ENCODE measurements at regions not wholly inside any gene's neighbourhood (a gene's known extent, or its start where the extent isn't known, plus 50 kb on each side); places are given as distances from the start of the nearest gene placed in this dataset.
A peak's percentile ranks its signal among the peaks of the same experiment; 100 is the strongest.

DNA sequence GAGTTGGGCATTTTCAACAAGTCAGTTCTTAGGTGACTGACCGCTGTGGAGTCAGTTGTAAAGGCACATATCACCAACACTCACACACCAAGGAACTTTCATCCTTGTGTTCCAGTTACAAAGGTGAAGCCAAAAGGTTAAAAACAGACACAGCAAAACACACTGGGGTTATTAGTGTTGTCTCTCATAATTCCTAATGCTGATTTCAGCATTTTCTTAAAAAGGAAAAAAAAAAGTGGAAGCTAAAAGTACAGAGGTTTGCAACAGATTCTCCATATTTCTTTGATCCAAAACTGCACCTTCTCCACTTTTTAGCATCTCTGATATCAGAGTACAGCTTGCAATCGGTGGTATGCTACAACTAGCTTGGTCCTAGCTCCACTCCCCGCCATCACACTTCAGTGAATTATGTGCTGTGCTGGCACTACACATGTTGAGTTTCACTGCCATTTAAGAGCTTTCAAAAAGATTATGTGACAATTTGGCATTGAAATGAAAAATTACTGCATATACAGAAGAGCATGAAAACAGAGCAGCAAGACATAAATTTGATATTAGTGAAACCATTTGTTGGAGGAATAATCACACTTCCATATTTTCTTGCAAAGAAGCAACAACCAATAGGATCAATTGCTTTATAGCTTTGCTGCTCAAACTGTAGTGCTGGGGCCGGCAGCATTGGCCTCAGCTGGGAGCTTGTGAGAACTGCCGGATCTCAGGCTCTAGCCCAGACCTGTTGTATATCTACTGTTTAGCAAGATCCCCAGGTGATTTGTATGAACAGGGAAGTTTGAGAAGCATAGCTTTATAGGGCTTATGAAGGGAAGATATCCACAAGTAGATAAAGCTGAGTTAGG lies 62.3 kb upstream of the DAPL1 start:
- DNase-seq: no peak

DNA sequence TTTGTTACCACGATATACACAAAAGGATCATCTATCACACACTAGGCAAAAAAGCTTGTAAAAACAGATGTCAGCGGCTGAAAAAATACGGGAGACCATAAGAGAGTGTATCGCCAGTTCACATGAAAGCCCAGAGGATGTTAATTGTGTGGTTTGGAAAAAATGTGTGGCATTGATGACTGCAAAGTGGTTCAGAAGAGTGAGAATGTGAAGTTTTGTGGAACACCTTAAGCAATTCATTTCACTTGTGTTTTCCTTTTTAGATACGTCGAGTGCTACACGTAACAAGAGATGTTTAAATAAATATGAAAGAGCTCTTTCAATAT lies 61.7 kb upstream of the DAPL1 start:
- no peak for DNase-seq

DNA sequence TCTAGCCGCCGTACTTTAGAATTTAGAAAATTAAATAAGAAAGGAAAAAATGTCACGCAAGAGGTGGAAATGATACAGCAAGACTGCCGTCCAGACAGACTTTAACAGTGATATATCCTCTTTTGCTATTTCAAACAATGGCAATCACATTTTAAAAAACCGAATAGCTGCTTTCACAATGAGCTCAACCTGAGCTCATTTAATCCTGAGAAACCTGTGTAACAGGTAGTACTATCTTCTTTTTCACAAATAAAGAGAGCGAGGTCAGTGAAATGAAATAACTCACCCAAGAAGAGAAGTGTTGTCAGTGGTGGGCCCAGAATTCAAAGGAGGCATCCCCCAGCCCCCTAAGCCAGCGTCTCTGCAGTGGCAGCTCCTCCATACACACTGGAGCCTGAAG lies 60.7 kb upstream of the DAPL1 start:
- DNase-seq: no peak

DNA sequence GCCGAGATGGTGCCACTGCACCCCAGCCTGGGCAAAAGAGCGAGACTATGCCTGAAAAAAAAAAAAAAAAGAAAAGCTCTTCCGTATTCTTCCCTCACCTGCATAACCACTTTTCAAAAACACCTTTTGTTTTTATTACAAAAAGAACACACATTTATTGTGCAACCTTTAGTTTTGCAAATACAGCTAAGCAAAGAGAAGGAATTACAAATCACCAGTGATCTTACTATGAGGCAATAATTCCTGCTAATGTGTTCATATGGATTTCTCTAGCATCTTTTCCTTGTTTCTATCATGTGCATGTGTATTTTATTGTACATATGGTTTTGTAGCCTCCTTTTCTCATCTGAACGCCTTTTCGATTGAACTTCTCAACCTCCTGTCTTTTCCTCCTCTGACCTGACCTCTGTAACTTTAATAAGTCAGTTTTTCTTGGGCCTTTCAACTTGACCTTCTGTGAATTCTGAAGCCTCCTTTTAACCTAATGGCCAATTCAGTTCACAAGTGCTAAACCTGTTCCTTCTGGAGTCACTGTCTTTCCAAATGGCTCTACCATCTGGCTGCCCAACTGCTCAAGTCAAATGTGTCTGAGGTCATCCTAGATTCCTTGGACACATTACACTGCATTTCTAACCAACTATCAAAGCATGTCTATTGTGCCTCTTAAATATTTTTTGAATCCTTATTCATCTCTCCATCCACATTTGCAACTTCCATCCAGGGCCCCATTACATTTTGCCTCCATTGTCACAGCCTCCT lies 59.1 kb upstream of the DAPL1 start:
- no peak for DNase-seq

DNA sequence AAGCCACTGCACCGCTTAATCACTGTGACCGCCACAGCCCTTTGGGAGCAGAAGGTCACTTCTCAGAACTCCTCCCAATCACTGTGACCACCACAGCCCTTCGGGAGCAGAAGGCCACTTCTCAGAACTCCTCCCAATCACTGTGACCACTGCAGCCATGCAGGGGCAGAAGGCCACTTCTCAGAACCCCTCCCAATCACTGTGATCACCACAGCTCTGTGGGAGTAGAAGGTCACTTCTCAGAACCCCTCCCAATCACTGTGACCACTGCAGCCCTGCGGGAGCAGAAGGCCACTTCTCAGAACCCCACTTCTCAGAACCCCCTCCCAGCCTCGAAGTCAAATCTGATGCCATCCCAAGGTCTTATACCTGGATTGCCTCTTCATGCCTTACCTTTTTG lies 56.8 kb upstream of the DAPL1 start:
- no peak for DNase-seq

DNA sequence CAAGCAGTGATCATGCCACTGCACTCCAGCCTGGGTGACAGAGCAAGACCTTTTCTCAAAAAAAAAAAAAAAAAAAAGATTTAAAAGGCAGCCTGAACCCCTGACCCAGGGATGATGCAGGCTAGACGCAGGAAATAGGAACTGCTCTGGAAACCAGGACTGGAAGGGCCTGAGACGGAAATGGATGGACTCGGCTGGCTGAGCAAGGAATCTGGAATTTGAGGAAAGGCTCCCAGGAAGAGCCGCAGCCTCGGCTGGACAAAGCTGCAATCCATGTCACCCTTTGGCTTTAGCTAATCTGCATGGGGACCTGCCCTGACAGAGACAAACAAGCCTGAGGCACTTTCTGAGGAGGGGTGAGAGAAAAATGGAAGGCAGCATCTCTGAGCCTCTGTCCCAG lies 55.0 kb upstream of the DAPL1 start:
- no peak for DNase-seq

DNA sequence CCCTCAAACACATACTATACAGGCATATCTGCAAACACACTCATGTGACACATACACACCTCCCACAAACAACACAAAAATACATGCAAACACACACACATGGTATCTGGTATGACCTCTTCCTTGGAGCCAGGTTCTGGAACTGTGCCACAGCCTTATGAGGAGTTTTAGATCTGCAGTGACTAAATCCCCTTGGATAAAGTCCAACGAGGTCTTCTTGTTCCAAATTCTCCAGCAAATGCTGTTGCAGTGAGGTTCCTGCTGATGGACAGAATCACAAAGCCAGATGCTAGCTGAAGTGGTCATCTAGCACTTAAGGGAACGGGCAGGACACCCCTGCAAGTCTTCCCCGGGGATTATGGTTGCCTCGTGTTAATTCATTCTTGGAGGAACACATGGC lies 54.5 kb upstream of the DAPL1 start:
- no peak for DNase-seq

DNA sequence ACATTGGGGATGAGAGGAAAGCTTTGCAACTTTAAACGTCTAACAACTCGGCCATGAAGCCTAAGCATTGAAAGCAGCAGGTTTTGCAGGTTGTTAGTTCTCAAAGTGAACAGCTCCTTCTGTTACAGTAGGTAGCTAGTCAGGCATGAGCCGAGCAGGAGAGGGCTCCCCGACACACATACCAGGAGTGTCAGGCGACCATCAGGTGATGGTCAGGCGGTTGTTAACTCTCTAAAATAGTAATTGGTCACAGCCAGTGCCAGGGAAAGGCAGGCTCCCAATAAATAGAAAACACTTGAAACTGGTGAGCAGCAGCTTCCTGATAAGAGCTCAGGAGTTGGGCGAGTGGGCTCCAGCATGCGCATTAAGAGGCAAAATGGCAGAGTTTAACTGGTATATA lies 53.5 kb upstream of the DAPL1 start:
- no peak for DNase-seq

DNA sequence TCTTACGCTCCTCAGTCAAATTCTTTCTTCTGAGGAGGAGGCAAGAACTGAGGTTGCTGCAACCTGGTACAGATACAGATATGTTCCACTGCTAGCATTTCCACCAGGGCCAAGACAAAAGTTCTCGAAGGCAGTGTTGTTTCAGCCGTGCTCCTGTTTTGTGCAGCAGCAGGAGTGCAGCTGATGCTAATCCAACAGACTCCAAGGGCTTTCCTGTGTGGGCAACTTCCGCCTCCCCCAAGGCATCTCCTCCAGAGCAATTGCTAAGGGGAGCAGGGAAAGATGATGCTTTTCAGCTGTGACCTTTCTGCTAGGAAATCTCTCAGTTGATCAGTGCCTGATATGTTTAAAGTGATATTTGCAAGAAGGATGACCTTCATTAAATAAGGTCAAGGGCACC lies 52.6 kb upstream of the DAPL1 start:
- no peak for DNase-seq

DNA sequence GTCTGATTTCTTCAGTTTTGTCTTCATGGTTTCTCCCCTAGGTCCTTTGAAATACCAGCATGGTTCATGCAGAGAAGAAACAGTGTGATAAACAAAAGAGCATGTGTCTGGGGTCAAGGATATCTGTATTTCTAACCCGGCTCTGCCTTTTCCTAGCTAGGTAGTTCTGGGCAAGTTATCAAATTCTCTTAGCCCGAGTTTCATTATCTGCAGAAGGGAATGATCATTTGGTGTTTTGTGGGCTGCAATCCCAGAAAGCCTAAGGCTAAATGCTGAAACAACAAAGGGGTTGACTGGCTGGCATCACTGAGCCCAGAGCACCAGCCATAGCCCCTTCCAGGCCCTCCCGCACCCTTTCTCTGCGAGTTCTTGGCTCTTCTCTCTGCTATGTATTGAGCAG lies 51.7 kb upstream of the DAPL1 start:
- no peak for DNase-seq

DNA sequence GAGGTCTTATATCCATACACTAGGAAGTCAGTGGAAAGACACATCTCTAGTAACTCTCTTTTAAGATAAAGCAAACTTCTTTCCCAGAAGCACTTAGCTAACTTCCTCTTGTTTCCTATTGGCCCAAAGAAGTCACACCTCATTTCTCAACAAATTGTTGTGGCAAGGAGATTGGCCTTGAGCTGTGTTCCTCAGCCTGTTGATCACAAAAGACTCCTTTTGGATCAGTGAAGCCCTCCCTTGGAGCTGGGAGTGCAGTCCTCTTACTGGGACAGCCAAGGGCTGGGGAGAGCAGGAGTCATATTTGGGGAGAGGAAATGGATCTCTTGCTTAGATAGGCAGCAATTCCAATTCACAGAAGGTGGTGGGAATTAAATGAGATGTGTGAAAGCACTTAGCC lies 51.2 kb upstream of the DAPL1 start:
- no peak for DNase-seq

DNA sequence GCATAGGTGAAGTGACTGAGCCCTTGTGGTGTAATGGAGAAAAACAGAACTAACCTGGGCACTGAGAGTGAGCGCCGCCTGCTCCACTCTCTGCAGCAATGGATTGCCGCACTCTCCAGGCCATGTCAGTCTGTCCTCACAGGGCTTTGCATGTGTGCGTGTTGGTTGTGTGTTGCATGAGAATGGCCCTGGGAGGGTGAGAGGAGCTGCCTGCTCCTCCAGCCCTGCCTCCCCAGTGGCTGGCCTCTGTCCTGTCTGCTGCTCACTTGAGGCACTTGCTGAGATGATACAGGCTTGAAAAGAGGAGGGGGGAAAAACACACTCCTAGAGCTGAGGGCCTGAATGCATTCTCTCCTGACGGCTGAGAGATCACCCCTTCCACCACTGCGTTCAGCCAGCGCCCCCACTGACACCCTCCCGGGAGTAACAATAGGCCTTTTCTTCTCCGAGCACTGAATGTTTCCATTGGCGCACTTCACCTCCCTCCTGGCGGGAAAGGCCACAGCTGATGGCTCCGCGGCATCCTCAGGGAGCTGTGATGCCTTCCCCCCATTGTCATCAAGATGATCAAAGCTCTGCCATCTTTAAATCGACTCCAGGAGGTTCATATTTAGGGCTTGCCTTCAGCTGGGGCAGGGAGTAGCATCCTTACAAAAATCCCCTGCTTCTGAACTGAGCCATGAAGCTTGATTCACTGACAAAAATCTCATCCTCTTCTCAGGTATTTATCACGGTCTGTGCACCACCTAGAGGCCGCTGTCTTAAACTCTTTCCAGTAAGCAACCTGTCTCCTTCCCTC lies 49.9 kb upstream of the DAPL1 start:
- DNase-seq: peak; percentile 7

All from central memory CD4-positive, alpha-beta T cell (primary cell).